GM18505 (cell line): ENCODE measurements at regions not wholly inside any gene's neighbourhood (a gene's known extent, or its start where the extent isn't known, plus 50 kb on each side); places are given as distances from the start of the nearest gene placed in this dataset.
"Not testable (repeated sequence)": the region's sequence is repeated elsewhere in the genome, so short reads cannot be mapped to it uniquely, and the experiment has no call there.

Experiments used
- ATAC-seq: cut with Tn5 transposase; IDR thresholded peaks from one replicate; pipeline ENCODE4 v1.9.1; 2021; ENCODE audit not compliant: unreplicated experiment
- POLR2A ChIP-seq: IDR thresholded peaks from 4 replicates; pipeline ENCODE4 v1.6.1; 2011; ENCODE audit warnings: borderline replicate concordance; ENCODE audit not compliant: insufficient read depth, insufficient read length; ENCODE audit errors: extremely low read depth

GRCh38 chr6:71007298-71007697, 50.4 kb upstream of the B3GAT2 start:
- not testable (repeated sequence) for ATAC-seq

- no peak for ATAC-seq
- no peak for TF ChIP-seq POLR2A
Measured at GRCh38 chr6:71011871-71012371, 55.1 kb upstream of the B3GAT2 start.

- no peak for TF ChIP-seq POLR2A
- peak; percentile 72 for ATAC-seq
Measured at GRCh38 chr6:71012866-71013469, 56.1 kb upstream of the B3GAT2 start.

GRCh38 chr6:71015392-71015791, 58.5 kb upstream of the B3GAT2 start:
- ATAC-seq, result no peak

GRCh38 chr6:71028236-71028876, 71.5 kb upstream of the B3GAT2 start:
- no peak for ATAC-seq
- TF ChIP-seq POLR2A, result no peak

More at GRCh38 chr6:71015392-71015791, 58.5 kb upstream of the B3GAT2 start:
- TF ChIP-seq POLR2A, result no peak

GRCh38 chr6:71028877-71029252, 72.0 kb upstream of the B3GAT2 start:
- TF ChIP-seq POLR2A, result no peak
- ATAC-seq, result no peak

- TF ChIP-seq POLR2A, result no peak
Measured at GRCh38 chr6:71029555-71029954, 72.7 kb upstream of the B3GAT2 start.

GRCh38 chr6:71031912-71032311, 75.1 kb upstream of the B3GAT2 start:
- TF ChIP-seq POLR2A, result no peak
- no peak for ATAC-seq

More at GRCh38 chr6:71029555-71029954, 72.7 kb upstream of the B3GAT2 start:
- no peak for ATAC-seq

GRCh38 chr6:71033171-71033570, 76.3 kb upstream of the B3GAT2 start:
- no peak for ATAC-seq
- TF ChIP-seq POLR2A, result no peak

- ATAC-seq, result no peak
- TF ChIP-seq POLR2A, result no peak
Measured at GRCh38 chr6:71033890-71034289, 77.0 kb upstream of the B3GAT2 start.

GRCh38 chr6:71034563-71035345, 77.9 kb upstream of the B3GAT2 start:
- no peak for ATAC-seq
- no peak for TF ChIP-seq POLR2A

- ATAC-seq, result no peak
- no peak for TF ChIP-seq POLR2A
Measured at GRCh38 chr6:71035871-71036270, 79.0 kb upstream of the B3GAT2 start.

GRCh38 chr6:71038711-71039344, 82.0 kb upstream of the B3GAT2 start:
- no peak for ATAC-seq
- TF ChIP-seq POLR2A, result no peak

GRCh38 chr6:71040043-71040442, 83.2 kb upstream of the B3GAT2 start:
- no peak for ATAC-seq
- TF ChIP-seq POLR2A, result no peak

GRCh38 chr6:71040841-71041240, 84.0 kb upstream of the B3GAT2 start:
- no peak for TF ChIP-seq POLR2A
- no peak for ATAC-seq
